Superior temporal gyrus (tissue), 1 donor: ENCODE measurements at regions not wholly inside any gene's neighbourhood (a gene's known extent, or its start where the extent isn't known, plus 50 kb on each side); places are given as distances from the start of the nearest gene placed in this dataset.

Source experiments
- DNase-seq: peaks from one replicate; pipeline ENCODE4 v3.0.0-alpha.2; 2016; ENCODE audit errors: extremely low spot score

DNA sequence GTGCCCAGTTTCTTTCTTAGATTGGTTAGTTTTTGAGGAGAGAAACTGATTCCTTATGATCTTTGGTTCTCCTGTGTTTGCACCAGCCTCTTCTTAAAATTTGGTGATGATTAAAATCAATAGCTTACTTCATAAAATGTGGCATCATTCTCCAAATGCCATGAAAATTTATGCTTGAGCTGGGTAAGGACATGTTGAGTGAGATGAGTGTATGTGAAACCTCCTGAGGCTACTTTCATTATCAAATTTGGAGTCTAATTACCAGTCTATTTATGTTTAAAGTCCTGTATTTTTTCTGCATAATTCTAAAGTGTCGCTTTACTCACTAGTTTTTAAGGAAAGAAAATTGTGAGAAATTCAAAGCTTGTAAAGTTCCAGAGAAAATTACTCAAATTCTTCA is 102.1 kb downstream of the DIPK2A start:
- no peak for DNase-seq

DNA sequence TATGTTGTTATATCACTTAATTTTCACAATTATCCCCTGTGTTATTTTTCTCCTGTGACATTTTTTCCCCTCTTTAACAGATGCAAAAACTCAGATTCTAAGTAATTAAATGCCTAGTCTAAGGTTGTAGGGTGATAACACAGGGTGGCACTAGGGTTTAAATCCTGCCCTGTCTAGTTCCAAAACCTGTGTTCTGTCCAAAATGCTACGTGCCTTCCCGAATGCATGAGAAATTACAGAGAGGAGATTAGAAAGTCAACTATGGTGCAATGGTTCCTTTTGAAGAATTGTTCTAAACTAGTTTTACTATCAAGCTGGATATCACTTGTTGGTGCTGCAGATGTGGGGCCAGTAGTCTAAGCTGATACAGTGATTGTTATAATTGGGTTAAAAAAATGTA is 108.0 kb downstream of the DIPK2A start:
- no peak for DNase-seq

DNA sequence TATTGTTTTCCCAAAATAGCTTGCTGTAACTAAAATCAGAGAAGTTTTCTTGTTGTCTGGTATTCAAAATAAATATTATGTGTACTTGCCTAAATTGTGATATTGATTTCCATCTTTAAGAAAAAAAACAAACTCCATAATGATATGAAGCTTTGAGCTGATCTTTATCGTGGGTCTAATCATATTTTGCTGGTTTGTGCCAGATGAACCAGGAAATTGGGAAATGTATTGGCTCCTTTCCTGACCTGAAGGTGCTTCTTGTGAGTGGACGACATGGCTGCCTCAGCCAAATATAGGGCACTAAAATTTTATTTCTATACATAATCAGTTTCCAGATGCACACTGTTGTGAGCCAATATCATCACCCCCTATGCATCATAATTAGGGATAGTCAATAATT is 113.3 kb downstream of the DIPK2A start:
- no peak for DNase-seq

DNA sequence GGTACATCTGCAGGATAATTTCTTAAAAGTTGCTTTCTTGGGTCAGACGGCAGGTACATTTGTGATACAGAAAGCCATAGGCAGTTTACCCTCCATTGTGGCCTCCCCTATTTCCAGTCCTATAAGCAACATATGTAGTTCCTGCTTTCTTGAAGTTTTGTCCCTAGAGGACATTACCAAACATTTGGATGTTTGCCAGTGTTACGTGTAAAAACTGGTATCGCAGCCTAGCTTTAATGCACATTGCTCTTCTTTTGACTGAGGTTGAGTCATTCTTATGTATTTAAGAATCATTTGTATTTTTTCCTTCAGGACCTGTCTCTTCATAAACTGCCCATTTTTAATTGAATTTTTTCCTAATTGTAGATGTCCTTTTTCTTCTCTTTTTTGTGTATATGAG is 114.3 kb downstream of the DIPK2A start:
- DNase-seq, result no peak

DNA sequence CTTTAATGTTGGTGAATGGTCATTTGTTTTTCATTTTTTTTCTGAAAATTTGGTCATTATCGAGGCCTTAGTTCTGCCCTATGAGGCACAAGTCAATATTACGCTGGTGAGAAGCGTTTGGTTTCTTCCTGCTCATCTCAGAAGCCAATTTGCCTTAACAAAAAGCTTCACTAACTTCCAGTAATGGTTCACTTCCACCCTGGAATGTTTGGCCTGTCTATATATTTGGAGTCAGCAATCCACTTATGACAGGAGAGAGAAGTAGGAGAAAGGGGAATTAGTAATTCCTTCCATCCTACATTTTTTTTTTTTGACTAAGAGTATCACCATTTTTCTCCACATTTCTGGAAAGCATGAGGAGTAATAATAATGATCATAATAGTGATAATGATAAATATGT is 124.4 kb downstream of the DIPK2A start:
- DNase-seq, result no peak

DNA sequence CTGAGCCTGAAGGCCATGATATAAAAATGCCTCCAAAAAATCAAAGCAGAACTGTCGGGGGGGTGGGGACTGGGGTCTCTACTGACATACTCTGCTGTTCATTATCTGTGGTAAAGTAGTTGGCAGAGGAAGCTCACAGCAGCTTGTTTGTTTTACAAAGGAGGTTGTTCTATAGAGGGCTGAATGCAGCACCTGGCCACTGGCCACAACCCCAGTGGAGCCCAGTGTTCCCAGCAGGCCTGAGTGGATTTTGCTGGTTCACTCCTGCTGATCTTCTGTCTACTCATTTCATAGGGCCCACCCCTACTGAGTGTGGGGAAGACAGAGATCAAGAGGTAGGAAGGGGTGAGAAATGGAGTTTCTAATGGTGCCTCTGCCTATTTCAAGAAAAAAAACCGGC is 125.5 kb downstream of the DIPK2A start:
- DNase-seq, result no peak

DNA sequence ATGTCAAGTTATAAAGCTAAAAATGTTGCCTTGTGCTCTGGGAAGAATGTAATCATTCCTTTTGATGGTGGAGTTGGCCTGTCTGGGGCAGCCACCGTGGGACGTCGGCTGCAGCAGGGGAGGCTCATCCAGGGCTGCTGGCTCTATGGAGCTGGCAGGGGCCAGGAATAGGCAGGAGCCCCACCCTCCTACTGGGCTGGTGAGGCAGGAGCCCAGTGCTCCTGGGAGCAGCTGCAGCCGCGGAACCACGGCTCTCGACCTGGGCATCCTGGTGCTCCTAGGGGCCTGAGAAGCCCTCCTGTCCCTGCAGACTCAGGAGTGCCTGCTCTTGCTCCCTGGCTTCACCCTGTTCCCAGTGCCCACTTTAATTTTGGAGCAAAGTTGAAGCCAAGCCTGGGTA is 127.1 kb downstream of the DIPK2A start:
- DNase-seq, result no peak

DNA sequence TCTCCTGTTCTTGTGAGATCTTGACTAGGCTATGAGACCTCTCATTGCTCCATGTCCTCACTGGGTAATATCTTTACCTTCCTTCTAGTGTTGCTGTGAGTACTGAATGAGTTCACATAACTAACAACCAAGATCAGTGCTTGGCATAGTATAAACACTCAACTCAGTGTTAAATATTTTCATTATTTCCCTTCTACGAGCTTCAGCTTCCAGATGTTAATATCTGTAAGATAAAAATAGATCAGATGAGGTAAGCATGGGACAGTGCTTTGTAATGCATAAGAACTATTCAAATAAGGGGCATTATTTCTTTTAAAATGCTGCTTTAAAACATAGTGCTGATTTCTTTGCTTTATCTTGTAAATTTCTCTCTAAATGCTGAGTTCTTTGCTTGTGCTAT is 130.8 kb downstream of the DIPK2A start:
- no peak for DNase-seq

DNA sequence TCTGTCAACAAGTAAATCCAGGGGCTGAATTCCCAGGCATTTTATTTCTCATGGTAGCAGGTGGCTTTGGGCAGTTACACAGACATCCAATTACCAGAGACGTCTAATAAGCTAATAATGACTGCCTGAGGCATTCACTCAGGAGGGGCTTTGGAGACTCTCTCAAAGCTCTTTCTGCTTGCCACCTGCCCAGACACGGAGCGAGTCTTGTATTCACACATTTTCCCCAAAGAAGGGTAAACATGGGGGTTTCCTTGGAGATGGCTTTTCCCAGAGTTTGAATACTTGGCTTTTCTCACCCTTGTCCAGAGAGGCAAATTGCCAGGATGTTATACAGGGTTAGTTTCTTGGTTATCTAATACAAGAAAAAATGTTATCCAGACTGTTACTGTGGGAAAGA is 132.6 kb downstream of the DIPK2A start:
- no peak for DNase-seq

DNA sequence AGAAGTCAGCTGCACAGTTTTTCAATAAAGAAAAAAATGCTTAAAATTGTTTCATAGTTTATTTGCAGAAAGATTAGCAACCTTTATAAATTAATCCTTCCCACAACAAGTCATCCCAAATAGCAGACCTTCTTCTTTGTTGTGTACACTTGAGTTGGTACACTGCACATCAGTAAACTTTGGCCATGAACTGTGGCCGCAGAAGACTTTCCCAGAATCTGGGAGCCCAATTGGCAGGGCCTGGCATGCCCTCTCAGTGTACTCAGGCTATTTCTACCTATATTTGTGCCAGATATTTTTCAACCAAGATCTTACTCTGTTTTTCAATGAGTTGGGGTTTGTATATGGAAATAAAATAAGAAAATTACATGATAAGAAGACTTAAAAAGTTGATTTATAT is 133.1 kb downstream of the DIPK2A start:
- no peak for DNase-seq

DNA sequence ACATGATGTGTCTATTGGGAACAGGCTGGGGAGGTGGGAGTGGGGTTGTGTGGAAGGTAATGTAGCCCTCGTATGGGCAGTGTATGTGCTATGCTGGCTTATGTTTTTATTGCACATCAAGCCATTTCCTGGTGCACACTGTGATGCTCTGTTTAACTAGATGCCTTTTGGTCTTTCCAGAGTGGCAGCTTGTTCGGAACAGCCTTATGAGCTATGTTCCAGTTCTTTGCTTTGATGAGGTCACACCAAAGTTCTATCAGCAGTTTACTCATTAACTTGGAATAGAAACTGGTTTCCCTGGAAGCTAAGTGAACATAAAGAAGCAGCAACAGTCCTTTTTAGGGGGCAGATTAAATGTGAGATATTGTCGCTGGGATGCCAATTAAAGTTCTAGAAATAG is 133.9 kb downstream of the DIPK2A start:
- DNase-seq, result no peak

DNA sequence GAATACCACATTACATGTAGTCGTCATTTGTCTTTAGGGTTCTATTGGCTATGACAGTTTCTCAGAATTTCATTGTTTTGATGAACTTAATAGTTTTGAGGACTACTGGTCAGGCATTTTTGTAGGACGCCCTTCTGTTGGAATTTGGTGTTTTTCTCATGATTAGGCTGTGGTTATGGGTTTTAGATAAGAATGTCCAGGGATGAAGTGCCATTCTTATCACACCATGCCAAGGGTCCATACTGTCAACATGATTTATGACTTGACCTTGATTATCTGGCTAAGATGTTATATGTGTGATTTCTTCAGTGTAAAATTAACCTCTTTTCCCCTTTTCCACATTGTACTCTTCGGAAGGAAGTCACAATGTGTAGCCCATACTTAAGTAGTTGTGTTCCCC is 135.3 kb downstream of the DIPK2A start:
- DNase-seq, result no peak

DNA sequence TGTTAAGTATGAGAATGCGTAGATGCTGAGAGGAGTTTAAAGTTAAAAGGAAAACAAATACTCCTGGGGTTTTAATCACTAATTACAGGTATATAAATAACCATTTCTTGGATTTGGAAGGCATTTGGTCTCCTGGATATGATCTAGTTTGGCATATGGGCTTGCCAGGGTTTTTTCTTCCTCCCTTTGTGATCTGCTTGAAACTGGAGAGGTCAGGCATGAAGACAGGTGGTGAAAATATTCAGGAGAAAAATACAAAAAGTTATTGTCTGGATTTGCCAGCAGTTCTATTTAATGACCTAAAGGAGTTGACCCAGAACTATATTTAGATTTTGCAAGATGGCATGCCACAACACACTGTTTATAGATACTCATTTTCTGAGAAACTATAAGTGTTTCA is 136.3 kb downstream of the DIPK2A start:
- DNase-seq, result no peak

DNA sequence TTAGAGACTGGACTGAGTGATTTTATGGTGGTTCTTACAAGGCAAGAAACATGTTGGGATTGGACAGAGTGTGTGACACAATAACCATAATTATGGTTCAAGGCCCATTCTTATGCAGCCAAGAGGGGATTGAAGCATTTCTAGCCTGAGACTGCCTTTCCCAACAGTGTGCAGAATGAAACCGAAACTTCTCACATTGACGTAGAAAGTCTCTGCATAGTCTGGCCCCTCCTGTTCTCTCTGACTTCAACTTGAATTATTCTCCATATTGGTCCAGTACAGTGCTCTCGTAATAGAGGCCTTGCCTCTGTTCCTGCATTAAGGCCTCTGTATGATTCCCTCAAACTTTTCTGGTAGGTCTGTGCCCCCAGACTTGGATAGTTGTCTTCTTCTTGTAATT is 138.3 kb downstream of the DIPK2A start:
- no peak for DNase-seq

DNA sequence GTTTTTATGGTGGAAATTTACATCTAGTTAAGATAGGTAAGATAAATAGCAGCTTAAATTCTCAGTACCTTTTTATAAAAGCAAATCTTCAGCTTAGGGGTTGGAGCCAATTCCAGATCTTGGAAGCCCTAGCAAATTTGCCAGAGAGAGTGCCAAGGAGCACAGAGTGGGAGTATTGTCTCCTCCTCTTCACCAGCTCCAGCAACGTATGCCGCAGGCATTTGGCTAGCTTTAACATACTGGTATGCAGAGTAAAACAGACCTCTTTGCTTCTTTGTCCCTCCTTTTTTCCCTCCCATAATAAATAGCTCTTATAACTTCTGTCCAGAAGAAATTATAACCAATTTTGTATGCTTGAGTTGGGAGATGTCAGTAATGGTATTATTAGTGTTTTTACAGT is 140.4 kb downstream of the DIPK2A start:
- DNase-seq, result peak; percentile 76

DNA sequence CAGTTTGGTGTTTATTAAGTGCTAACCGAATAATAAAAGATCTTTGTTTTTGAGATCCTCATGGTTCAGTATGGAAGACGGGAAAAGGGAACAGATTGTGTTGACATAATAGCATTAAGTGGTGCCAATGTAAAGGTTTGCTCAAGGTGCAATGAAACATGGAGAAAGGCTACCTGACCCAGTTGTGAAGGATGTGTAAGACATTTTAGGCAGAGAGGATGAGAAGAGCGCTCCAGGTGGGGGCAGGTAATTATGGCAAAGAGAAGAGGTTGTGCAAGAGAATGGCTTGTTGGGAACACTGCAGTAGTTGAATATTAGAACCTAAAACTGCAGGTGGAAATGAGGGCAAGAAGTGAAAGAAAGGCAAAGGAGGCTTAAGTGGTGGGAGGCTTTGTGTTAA is 140.8 kb downstream of the DIPK2A start:
- no peak for DNase-seq

DNA sequence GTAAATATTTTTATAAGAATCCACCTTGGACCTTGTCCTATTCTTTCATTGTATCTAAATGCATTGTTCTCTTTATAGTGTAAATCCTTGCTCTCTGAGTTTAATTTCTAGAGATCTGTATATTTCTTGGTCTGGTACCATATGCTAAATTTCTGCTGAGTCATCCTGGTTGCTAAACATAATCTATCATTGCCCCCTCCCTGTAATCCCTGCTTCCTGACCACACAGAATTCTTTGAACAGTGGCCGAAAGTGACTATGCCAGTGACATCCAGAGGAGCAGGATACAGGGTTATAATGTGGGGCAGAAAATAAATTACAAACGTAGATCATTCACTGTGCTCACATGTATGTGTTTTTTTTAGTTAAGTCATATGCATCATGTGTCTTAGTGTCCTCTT is 143.1 kb downstream of the DIPK2A start:
- DNase-seq, result no peak

DNA sequence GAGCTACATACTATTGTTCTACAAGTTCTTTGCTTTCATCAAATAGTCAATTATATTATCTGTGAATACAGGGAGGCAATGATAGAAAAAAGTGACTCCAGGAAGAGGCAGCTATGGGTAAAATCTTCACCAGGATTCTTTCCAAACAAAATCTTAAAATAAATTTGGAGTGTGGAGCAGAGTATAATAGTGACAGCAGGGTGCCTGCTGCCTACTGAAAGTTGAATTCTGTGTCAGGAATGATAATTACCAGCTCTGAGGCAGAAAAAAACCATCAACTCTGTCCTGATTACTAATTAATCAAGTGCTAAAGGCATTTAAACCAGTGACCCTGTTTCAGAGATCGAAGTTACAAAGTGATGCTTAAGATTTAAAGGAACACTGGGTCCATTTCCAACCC is 148.0 kb downstream of the DIPK2A start:
- no peak for DNase-seq

DNA sequence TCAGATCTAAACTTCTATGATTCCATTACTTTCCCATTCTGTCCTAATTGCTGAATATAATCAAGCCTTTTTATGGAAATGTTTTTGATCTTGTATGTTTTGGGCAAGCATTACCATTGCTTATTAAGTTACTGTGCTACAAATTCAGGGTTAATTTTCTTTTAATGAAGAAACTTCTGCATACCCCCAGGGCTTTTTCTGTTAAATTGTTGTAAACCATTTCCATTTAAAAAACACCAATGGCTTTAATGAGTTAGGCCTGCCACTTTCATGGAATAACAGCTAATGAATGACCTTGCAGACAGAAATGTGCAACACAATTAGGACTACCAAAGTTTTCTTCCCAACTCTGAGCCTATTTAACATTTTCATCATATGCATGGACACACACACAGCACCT is 150.0 kb downstream of the DIPK2A start:
- no peak for DNase-seq

DNA sequence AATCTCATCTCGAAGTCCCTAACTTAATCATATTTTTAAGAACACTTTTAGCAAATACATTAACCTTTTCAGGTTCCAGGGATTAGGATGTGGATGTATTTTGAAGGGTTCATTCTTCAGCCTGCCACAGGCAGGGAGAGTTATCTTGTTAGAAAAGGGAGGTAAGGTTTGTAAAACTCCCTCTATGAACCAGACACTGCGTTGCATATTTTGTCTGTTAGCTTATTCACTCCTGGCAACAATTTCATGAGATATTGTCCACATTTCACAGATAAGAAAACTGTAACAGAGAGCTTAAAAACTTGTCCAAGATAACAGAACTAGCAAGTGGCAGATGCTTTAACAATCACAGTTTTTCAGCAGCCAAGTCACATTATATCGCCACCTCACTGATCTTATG is 155.4 kb downstream of the DIPK2A start:
- no peak for DNase-seq

DNA sequence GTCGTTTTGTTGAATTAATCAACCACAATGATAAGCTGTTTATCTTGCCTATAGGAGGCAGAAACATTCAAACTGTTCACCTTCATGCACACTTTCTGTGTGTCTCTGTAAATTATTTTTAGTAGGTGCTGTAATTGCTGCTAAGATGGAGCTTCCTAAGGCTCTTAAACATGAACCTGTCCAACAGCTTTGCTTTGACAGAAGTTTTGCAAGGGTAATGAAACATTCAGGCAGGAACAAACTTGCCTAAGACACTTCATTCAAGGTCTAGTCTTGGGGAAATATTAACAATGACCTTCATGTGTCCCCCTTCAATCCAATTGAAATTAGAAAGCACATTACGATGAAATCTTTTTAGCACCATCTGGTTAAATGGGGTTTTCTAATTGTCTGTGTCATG is 156.1 kb downstream of the DIPK2A start:
- DNase-seq, result no peak

DNA sequence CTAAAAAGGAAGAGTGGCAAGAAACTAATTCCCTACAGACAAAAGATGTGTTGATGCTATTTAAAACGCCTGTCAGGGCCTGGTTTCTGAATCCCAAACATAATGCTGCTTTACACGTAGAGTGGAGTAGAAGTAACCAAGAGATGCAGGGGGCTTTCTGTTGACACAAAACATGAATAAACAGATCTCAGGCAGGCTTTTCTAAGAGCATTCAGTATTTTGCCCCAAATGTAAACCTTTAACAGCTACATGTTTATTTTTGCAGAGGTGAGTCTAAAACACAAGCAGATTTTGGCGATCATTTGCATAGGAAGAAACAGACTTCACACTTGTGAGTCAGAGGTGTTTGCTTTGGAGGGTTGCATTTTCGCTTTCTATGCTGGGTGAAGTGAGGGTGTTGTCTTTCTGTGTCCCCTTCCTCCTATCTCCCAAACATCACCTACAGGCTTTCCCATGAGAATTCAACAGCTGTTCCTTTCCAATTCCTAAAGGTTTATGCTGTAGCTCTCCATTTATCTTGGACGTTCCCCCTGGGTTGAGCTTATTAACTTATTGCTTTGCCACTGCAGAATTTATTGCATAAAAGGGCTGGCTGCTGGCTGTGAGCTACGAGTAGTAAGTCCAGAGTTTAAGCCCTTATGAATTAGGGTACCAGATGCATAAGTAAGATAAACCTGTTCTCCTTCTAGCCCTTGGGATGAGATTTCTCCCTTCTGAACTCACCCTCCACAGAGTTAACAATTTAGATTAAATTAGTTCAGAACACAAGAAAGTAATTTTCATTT is 156.7 kb downstream of the DIPK2A start:
- peak; percentile 65 for DNase-seq

DNA sequence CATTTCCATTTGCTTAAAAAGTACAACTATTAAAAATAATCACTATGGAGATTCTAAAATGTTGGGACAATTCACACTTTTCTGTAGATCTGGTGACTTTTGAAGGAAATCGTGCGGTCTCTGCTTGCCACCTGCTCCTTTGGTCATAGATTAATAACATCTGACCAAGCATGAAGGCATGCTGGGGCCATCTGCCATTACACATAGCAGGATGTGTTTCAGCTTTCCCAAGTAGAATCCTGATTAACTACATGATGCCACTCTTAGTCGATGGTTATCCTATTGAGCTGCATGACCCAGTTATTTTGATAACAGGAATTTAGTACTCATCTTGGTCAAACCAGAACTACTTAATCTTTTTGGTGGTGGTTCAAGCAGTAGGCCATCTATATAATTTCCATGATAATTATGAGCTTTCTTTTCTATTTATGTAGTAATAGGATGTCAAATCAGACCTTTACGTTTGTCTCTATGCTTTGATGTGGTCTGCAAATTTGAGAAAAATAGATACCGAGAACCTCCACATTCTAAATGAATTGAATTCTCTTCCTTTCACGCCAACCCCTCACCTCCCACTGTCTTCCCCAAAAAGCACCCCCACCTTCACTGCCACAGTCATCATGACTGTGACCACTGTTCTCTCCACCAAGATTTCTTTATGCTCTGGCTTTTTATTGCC is 158.1 kb downstream of the DIPK2A start:
- DNase-seq, result no peak

DNA sequence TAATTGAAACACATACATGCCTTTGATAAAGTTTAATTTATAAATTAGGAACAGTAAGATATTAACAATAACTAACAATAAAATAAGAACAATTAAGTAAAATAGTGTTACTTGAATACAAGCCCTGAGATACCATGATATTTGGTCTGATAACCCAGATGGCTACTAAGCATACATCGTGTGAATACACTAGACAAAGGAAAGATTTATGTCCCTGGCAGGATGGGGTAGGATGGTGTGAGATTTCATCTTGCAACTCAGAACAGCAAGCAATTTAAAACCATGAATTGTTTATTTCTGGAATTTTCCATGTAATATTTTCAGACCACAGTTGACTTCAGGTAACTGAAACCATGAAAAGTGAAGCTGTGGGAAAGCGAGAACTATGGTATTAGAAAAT is 169.5 kb downstream of the DIPK2A start:
- DNase-seq, result no peak
